Mesodermal cell (in vitro differentiated cells): ENCODE measurements at regions not wholly inside any gene's neighbourhood (a gene's known extent, or its start where the extent isn't known, plus 50 kb on each side); places are given as distances from the start of the nearest gene placed in this dataset.
"Not testable (repeated sequence)": the region's sequence is repeated elsewhere in the genome, so short reads cannot be mapped to it uniquely, and the experiment has no call there.

ENCODE experiments used
- H3K27ac ChIP-seq: 2 replicates; pipeline ENCODE4 v1.7.0; 2013; ENCODE audit warnings: mild to moderate bottlenecking, low read depth, low read length, moderate library complexity; ENCODE audit not compliant: severe bottlenecking
- H3K36me3 ChIP-seq: 2 replicates; pipeline ENCODE4 v1.7.1; 2013; ENCODE audit warnings: mild to moderate bottlenecking, low read length, moderate library complexity; ENCODE audit not compliant: control insufficient read depth, insufficient read depth
- H3K4me1 ChIP-seq: one replicate; pipeline ENCODE4 v1.7.1; 2013; ENCODE audit warnings: mild to moderate bottlenecking, low read length; ENCODE audit not compliant: insufficient read depth, control insufficient read depth, poor library complexity, severe bottlenecking
- H3K4me3 ChIP-seq: 2 replicates; pipeline ENCODE4 v1.7.0; 2013; ENCODE audit warnings: low read length, control low read depth, mild to moderate bottlenecking; ENCODE audit not compliant: insufficient read depth, poor library complexity, severe bottlenecking; ENCODE audit errors: extremely low read depth
- H3K9me3 ChIP-seq: 2 replicates; pipeline ENCODE4 v1.7.1; 2013; ENCODE audit warnings: mild to moderate bottlenecking, low read length, moderate library complexity; ENCODE audit not compliant: control insufficient read depth
- whole genome bisulfite sequencing, 2 experiments: methylation state at CpG; one replicate each; pipeline ENCODE4 v1.1.5; 2013; ENCODE audit warnings: missing lambda C conversion rate in 2 of 2; ENCODE audit not compliant: insufficient coverage in 2 of 2; 5-methylcytosine and 5-hydroxymethylcytosine counted together

GRCh38 chr7:3151784-3152183 is 108.1 kb upstream of the CARD11 start:
- H3K4me3 ChIP-seq = no peak overlapping the region
- H3K36me3 ChIP-seq = no peaks in the 10 kb centered on the region
- H3K9me3 ChIP-seq = no peaks in the 10 kb centered on the region
- H3K27ac ChIP-seq = no peak overlapping the region
- H3K4me1 ChIP-seq = no peaks in the 10 kb centered on the region
- WGBS, 2 experiments = 98 to 100% methylated on average over 5 to 7 of the region's 7 CpGs

- H3K36me3 ChIP-seq = no peaks in the 10 kb centered on the region
- H3K4me3 ChIP-seq = no peak overlapping the region
- H3K27ac ChIP-seq = no peak overlapping the region
- H3K9me3 ChIP-seq = no peaks in the 10 kb centered on the region
- 91 to 95% methylated on average over 6 to 7 of the region's 7 CpGs for WGBS, 2 experiments
- peaks cover 1% of the 10 kb centered on the region for H3K4me1 ChIP-seq
Observed at GRCh38 chr7:3152714-3153113, 109.0 kb upstream of the CARD11 start.

- Histone ChIP-seq H3K4me1 (peaks cover 5% of the 10 kb centered on the region), H3K4me3 (no peak overlapping the region), H3K36me3 (no peaks in the 10 kb centered on the region), H3K27ac (no peak overlapping the region), H3K9me3 (no peaks in the 10 kb centered on the region)
- 83 to 96% methylated on average over 4 of the region's 6 CpGs for WGBS, 2 experiments
Observed at GRCh38 chr7:3153118-3153517, 109.5 kb upstream of the CARD11 start.

- Histone ChIP-seq H3K9me3 (no peaks in the 10 kb centered on the region), H3K36me3 (no peaks in the 10 kb centered on the region), H3K4me1 (peaks cover 6% of the 10 kb centered on the region), H3K4me3 (no peak overlapping the region), H3K27ac (no peak overlapping the region)
- 92 to 100% methylated on average over 2 to 4 of the region's 5 CpGs for WGBS, 2 experiments
Observed at GRCh38 chr7:3154317-3154716, 110.7 kb upstream of the CARD11 start.

- H3K9me3 ChIP-seq = no peaks in the 10 kb centered on the region
- WGBS, 2 experiments = 29 to 79% methylated on average over 1 to 6 of the region's 7 CpGs
- H3K27ac ChIP-seq = no peak overlapping the region
- H3K36me3 ChIP-seq = no peaks in the 10 kb centered on the region
- no peak overlapping the region for H3K4me3 ChIP-seq
- peaks cover 6% of the 10 kb centered on the region for H3K4me1 ChIP-seq
Observed at GRCh38 chr7:3154881-3155494, 111.3 kb upstream of the CARD11 start.

- Histone ChIP-seq H3K4me1 (peaks cover 6% of the 10 kb centered on the region), H3K9me3 (no peaks in the 10 kb centered on the region), H3K36me3 (no peaks in the 10 kb centered on the region), H3K27ac (no peak overlapping the region), H3K4me3 (no peak overlapping the region)
- 94 to 95% methylated on average over 6 to 8 of the region's 9 CpGs for WGBS, 2 experiments
Observed at GRCh38 chr7:3156508-3156907, 112.8 kb upstream of the CARD11 start.

- 70 to 71% methylated on average over 18 to 19 of the region's 20 CpGs for WGBS, 2 experiments
- Histone ChIP-seq H3K9me3 (peaks cover 3% of the 10 kb centered on the region), H3K36me3 (no peaks in the 10 kb centered on the region), H3K4me1 (peaks cover 6% of the 10 kb centered on the region), H3K27ac (no peak overlapping the region), H3K4me3 (no peak overlapping the region)
Observed at GRCh38 chr7:3157566-3158287, 114.1 kb upstream of the CARD11 start.

- peaks cover 6% of the 10 kb centered on the region for H3K4me1 ChIP-seq
- H3K27ac ChIP-seq = no peak overlapping the region
- peaks cover 8% of the 10 kb centered on the region for H3K9me3 ChIP-seq
- no peak overlapping the region for H3K4me3 ChIP-seq
- 95 to 100% methylated on average over 5 to 9 of the region's 11 CpGs for WGBS, 2 experiments
- H3K36me3 ChIP-seq = no peaks in the 10 kb centered on the region
Observed at GRCh38 chr7:3158341-3158760, 114.7 kb upstream of the CARD11 start.

GRCh38 chr7:3159039-3159438 is 115.4 kb upstream of the CARD11 start:
- H3K4me3 ChIP-seq = no peak overlapping the region
- peaks cover 6% of the 10 kb centered on the region for H3K4me1 ChIP-seq
- no peak overlapping the region for H3K27ac ChIP-seq
- H3K9me3 ChIP-seq = peaks cover 8% of the 10 kb centered on the region
- 87 to 92% methylated on average over 3 to 4 of the region's 4 CpGs for WGBS, 2 experiments
- no peaks in the 10 kb centered on the region for H3K36me3 ChIP-seq

GRCh38 chr7:3159445-3159844 is 115.8 kb upstream of the CARD11 start:
- H3K36me3 ChIP-seq = no peaks in the 10 kb centered on the region
- H3K27ac ChIP-seq = no peak overlapping the region
- H3K4me1 ChIP-seq = peaks cover 8% of the 10 kb centered on the region
- H3K9me3 ChIP-seq = peaks cover 8% of the 10 kb centered on the region
- no peak overlapping the region for H3K4me3 ChIP-seq
- 94 to 100% methylated on average over 2 to 3 of the region's 3 CpGs for WGBS, 2 experiments

GRCh38 chr7:3159926-3160325 is 116.3 kb upstream of the CARD11 start:
- H3K36me3 ChIP-seq, H3K27ac ChIP-seq, H3K9me3 ChIP-seq, H3K4me3 ChIP-seq, H3K4me1 ChIP-seq: not testable (repeated sequence)
- 90 to 94% methylated on average over 2 of the region's 5 CpGs for WGBS, 2 experiments
